ENCODE measurements at regions not wholly inside any gene's neighbourhood (a gene's known extent, or its start where the extent isn't known, plus 50 kb on each side); places are given as distances from the start of the nearest gene placed in this dataset.

DNA sequence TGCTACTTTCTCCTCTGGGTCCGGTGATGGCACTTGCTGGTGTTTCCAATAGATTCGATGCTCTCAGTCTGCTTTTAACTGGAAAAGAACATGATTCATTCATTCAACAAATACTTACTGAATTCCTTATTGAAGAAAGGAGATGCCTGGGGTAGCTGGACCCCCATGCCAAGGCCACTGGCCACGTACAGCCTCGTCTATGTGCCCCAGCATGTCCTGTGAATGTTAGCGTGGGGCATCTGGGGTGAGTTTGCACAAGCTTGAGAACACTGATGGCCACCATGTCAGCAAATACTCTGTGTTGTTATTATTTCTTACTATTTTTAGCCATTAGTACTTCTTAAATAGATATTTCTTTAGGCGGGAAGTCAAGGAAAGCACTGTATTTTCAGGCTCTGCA, 112.0 kb upstream of the OXGR1 start:
- TF ChIP-seq MAZ (IDR thresholded peaks at IDR 0.05; ENCODE audit: borderline replicate concordance, low read depth, low read length) (no peak), RAD21 (conservative IDR thresholded peaks at IDR 0.05 in 1 of 2, IDR thresholded peaks at IDR 0.05 in 1 of 2) (no peak), POLR2AphosphoS2 (conservative IDR thresholded peaks at IDR 0.05; ENCODE audit: low read length) (no peak), EHF (CRISPR knock-in tag; IDR thresholded peaks at IDR 0.05) (no peak), BHLHE40 (IDR thresholded peaks at IDR 0.05; ENCODE audit: low read depth, low read length) (no peak), HDAC2 (IDR thresholded peaks at IDR 0.05) (no peak), HOXA7 (CRISPR knock-in tag; IDR thresholded peaks at IDR 0.05) (no peak)
- TF ChIP-seq, protein P1, sequence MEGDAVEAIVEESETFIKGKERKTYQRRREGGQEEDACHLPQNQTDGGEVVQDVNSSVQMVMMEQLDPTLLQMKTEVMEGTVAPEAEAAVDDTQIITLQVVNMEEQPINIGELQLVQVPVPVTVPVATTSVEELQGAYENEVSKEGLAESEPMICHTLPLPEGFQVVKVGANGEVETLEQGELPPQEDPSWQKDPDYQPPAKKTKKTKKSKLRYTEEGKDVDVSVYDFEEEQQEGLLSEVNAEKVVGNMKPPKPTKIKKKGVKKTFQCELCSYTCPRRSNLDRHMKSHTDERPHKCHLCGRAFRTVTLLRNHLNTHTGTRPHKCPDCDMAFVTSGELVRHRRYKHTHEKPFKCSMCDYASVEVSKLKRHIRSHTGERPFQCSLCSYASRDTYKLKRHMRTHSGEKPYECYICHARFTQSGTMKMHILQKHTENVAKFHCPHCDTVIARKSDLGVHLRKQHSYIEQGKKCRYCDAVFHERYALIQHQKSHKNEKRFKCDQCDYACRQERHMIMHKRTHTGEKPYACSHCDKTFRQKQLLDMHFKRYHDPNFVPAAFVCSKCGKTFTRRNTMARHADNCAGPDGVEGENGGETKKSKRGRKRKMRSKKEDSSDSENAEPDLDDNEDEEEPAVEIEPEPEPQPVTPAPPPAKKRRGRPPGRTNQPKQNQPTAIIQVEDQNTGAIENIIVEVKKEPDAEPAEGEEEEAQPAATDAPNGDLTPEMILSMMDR (IDR thresholded peaks at IDR 0.05): no peak
- FAIRE-seq (no peak), DNase-seq (ENCODE audit: low read depth in 1 of 2, low spot score in 1 of 2) (no peak), ATAC-seq (no peak)
- peaks cover 24% of the 10 kb centered on the region; the same call in 2 of the 3 replicates for H3K4me1 ChIP-seq
- H3K9me3 ChIP-seq: no peaks in the 10 kb centered on the region
- ChIA-PET CTCF (interaction anchor here (1.4 to 12.6 kb wide), 2 partner anchors 104 to 253 kb away, joined by 3 to 171 read pairs; no protein-coding TSS in a partner anchor), POLR2A (no interaction called here)
- no peak overlapping the region for H3K27ac ChIP-seq
- no peak overlapping the region for H3K4me3 ChIP-seq
- no peak overlapping the region for H3K4me2 ChIP-seq
- WGBS (ENCODE audit: missing lambda C conversion rate): 70% methylated on average over 6 of the region's 6 CpGs

DNA sequence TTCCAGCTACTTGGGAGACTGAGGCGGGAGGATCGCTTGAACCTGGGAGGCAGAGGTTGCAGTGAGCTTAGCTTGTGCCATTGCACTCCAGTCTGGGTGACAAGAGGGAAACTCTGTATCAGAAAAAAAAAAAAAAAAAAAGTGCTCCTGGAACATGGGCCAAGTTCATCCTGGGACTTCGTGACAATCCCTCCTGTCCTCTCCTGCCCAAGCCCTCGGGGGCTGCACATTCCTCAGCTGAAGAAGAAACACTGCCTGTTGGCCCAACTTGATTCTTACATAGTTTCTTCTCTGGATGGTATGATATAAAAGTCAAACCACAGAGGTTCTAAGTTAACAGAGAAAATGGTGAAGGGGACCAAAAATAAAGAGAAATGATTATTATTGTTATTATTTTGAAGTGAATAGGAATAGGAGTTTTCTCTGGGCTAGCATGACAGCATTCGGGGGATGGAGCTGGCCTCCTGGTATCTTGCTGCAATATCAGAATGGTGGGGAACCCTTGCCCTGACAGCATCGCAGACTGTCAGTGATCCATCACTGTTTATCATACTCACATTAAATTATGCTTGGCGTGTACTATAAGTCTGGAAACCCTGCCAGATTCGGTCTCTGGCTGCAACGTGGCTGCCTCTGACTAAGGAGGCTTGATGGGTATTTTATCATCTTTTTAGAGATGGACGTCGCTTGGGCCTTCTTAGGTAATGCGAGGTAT, 113.7 kb upstream of the OXGR1 start:
- 86% methylated on average over 12 of the region's 12 CpGs for WGBS (ENCODE audit: missing lambda C conversion rate)
- DNase-seq (ENCODE audit: low read depth in 1 of 2, low spot score in 1 of 2): no peak
- ChIA-PET CTCF (interaction anchor here (0.7 to 12.6 kb wide), 9 partner anchors 33 to 331 kb away, joined by 3 to 171 read pairs (median 17); partner anchors contain the start of gene MBNL2), POLR2A (interaction anchor here (1.4 kb wide), 1 partner anchor 115 kb away, joined by 3 read pairs; the partner anchor contains the start of gene MBNL2)
- Histone ChIP-seq H3K4me2 (no peak overlapping the region), H3K4me3 (no peak overlapping the region), H3K9me3 (no peaks in the 10 kb centered on the region), H3K27ac (no peak overlapping the region), H3K4me1 (peaks cover 36% of the 10 kb centered on the region)
- TF ChIP-seq BHLHE40 (IDR thresholded peaks at IDR 0.05; ENCODE audit: low read depth, low read length) (no peak), MAFK (IDR thresholded peaks at IDR 0.05; ENCODE audit: partially characterized antibody) (no peak), MYC (IDR thresholded peaks at IDR 0.05; ENCODE audit: borderline replicate concordance, low read length) (no peak), HOXB5 (CRISPR knock-in tag; IDR thresholded peaks at IDR 0.05) (no peak), KDM1A (IDR thresholded peaks at IDR 0.05; ENCODE audit: low read depth) (no peak), ZNF302 (CRISPR knock-in tag; IDR thresholded peaks at IDR 0.05) (no peak), CBX2 (IDR thresholded peaks at IDR 0.05; ENCODE audit: borderline replicate concordance, low read depth) (no peak), CHD2 (IDR thresholded peaks at IDR 0.05; ENCODE audit: low read length, partially characterized antibody) (no peak), CHD4 (IDR thresholded peaks at IDR 0.05; ENCODE audit: borderline replicate concordance) (no peak), FOSB (CRISPR knock-in tag; IDR thresholded peaks at IDR 0.05) (no peak), CEBPB (IDR thresholded peaks at IDR 0.05) (no peak), ZFP36 (IDR thresholded peaks at IDR 0.05; ENCODE audit: borderline replicate concordance, partially characterized antibody) (no peak), PHF8 (IDR thresholded peaks at IDR 0.05; ENCODE audit: borderline replicate concordance, low read depth) (no peak), RFX5 (IDR thresholded peaks at IDR 0.05) (no peak), RCOR1 (IDR thresholded peaks at IDR 0.05; ENCODE audit: low read depth, low read length) (no peak), CBX8 (IDR thresholded peaks at IDR 0.05) (no peak)
- TF ChIP-seq, protein P2, sequence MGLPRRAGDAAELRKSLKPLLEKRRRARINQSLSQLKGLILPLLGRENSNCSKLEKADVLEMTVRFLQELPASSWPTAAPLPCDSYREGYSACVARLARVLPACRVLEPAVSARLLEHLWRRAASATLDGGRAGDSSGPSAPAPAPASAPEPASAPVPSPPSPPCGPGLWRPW (IDR thresholded peaks at IDR 0.05): no peak
- TF ChIP-seq, protein P3, sequence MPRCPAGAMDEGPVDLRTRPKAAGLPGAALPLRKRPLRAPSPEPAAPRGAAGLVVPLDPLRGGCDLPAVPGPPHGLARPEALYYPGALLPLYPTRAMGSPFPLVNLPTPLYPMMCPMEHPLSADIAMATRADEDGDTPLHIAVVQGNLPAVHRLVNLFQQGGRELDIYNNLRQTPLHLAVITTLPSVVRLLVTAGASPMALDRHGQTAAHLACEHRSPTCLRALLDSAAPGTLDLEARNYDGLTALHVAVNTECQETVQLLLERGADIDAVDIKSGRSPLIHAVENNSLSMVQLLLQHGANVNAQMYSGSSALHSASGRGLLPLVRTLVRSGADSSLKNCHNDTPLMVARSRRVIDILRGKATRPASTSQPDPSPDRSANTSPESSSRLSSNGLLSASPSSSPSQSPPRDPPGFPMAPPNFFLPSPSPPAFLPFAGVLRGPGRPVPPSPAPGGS (IDR thresholded peaks at IDR 0.05): no peak
- TF ChIP-seq, protein P4, sequence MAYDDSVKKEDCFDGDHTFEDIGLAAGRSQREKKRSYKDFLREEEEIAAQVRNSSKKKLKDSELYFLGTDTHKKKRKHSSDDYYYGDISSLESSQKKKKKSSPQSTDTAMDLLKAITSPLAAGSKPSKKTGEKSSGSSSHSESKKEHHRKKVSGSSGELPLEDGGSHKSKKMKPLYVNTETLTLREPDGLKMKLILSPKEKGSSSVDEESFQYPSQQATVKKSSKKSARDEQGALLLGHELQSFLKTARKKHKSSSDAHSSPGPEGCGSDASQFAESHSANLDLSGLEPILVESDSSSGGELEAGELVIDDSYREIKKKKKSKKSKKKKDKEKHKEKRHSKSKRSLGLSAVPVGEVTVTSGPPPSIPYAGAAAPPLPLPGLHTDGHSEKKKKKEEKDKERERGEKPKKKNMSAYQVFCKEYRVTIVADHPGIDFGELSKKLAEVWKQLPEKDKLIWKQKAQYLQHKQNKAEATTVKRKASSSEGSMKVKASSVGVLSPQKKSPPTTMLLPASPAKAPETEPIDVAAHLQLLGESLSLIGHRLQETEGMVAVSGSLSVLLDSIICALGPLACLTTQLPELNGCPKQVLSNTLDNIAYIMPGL (CRISPR knock-in tag; IDR thresholded peaks at IDR 0.05; ENCODE audit: borderline replicate concordance): no peak
- TF ChIP-seq, protein P5, sequence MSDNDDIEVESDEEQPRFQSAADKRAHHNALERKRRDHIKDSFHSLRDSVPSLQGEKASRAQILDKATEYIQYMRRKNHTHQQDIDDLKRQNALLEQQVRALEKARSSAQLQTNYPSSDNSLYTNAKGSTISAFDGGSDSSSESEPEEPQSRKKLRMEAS (IDR thresholded peaks at IDR 0.05): no peak
- ATAC-seq: no peak
- FAIRE-seq: no peak

Data from A549 (cell line).